GM18951 (cell line): ENCODE measurements at regions not wholly inside any gene's neighbourhood (a gene's known extent, or its start where the extent isn't known, plus 50 kb on each side); places are given as distances from the start of the nearest gene placed in this dataset.

Source experiments
- POLR2A ChIP-seq: IDR thresholded peaks from 4 replicates; pipeline ENCODE4 v1.6.1; 2011; ENCODE audit warnings: mild to moderate bottlenecking; ENCODE audit not compliant: insufficient read length, insufficient read depth; ENCODE audit errors: extremely low read depth
- in situ Hi-C: fragments of 300-500 bp; cut with MboI; formaldehyde crosslinking; loops from one replicate; pipeline ENCODE4 v1.12.0; 2022; ENCODE audit warnings: low sequenced_read_pairs, mixed read lengths, inconsistent platforms; ENCODE audit not compliant: unreplicated experiment

- no peak for TF ChIP-seq POLR2A
- in situ Hi-C loops: no loop called here
These were observed 215.1 kb upstream of the SALL3 start for GRCh38 chr18:78764544-78764943.

GRCh38 chr18:78765142-78765541 is 214.5 kb upstream of the SALL3 start:
- in situ Hi-C loops: no loop called here
- no peak for TF ChIP-seq POLR2A

- in situ Hi-C loops: no loop called here
These were observed 213.9 kb upstream of the SALL3 start for GRCh38 chr18:78765637-78766281.

GRCh38 chr18:78766651-78767533 is 212.7 kb upstream of the SALL3 start:
- no peak for TF ChIP-seq POLR2A
- in situ Hi-C loops: no loop called here

More at GRCh38 chr18:78765637-78766281, 213.9 kb upstream of the SALL3 start:
- no peak for TF ChIP-seq POLR2A

- TF ChIP-seq POLR2A: no peak
- in situ Hi-C loops: no loop called here
These were observed 212.0 kb upstream of the SALL3 start for GRCh38 chr18:78767648-78768071.

- in situ Hi-C loops: no loop called here
- no peak for TF ChIP-seq POLR2A
These were observed 211.4 kb upstream of the SALL3 start for GRCh38 chr18:78768221-78768620.

GRCh38 chr18:78768656-78769501 is 210.7 kb upstream of the SALL3 start:
- in situ Hi-C loops: no loop called here
- no peak for TF ChIP-seq POLR2A

GRCh38 chr18:78769502-78770105 is 210.0 kb upstream of the SALL3 start:
- in situ Hi-C loops: no loop called here

GRCh38 chr18:78770139-78770822 is 209.3 kb upstream of the SALL3 start:
- TF ChIP-seq POLR2A: no peak
- in situ Hi-C loops: no loop called here

More at GRCh38 chr18:78769502-78770105, 210.0 kb upstream of the SALL3 start:
- TF ChIP-seq POLR2A: no peak

- no peak for TF ChIP-seq POLR2A
- in situ Hi-C loops: no loop called here
These were observed 208.8 kb upstream of the SALL3 start for GRCh38 chr18:78770823-78771139.

- no peak for TF ChIP-seq POLR2A
- in situ Hi-C loops: no loop called here
These were observed 207.9 kb upstream of the SALL3 start for GRCh38 chr18:78771496-78772359.

GRCh38 chr18:78772360-78773302 is 207.0 kb upstream of the SALL3 start:
- TF ChIP-seq POLR2A: no peak
- in situ Hi-C loops: no loop called here
